Aorta (tissue), 5 donors: ENCODE measurements at regions not wholly inside any gene's neighbourhood (a gene's known extent, or its start where the extent isn't known, plus 50 kb on each side); places are given as distances from the start of the nearest gene placed in this dataset.
A peak's percentile ranks its signal among the peaks of the same experiment; 100 is the strongest.
"Not testable (repeated sequence)": the region's sequence is repeated elsewhere in the genome, so short reads cannot be mapped to it uniquely, and the experiment has no call there.

Source experiments
- ATAC-seq: fragments of 200-7000 bp; cut with Tn5 transposase; one replicate; pipeline ENCODE4 v1.9.1; 2022; ENCODE audit warnings: moderate library complexity; ENCODE audit not compliant: low FRiP score
- DNase-seq, 2 donors: peaks; one replicate each; pipeline ENCODE4 v3.0.0-alpha.2; 2020
- H3K27ac ChIP-seq, 2 donors: one replicate each; pipeline ENCODE4 v1.5.1; 2013; ENCODE audit warnings: low read length in 2 of 2, mild to moderate bottlenecking in 2 of 2, moderate library complexity in 2 of 2, control low read depth in 1 of 2, inconsistent platforms in 1 of 2, low read depth in 1 of 2
- H3K27me3 ChIP-seq, 2 donors: one replicate each; pipeline ENCODE4 v1.6.1; 2013; ENCODE audit warnings: control low read depth in 1 of 2, low read length in 1 of 2, mild to moderate bottlenecking in 1 of 2, moderate library complexity in 1 of 2; ENCODE audit not compliant: insufficient read depth in 2 of 2, control insufficient read depth in 1 of 2
- H3K36me3 ChIP-seq, 2 donors: one replicate each; pipeline ENCODE4 v1.6.1; 2013; ENCODE audit warnings: control low read depth in 1 of 2, low read length in 1 of 2, mild to moderate bottlenecking in 1 of 2; ENCODE audit not compliant: insufficient read depth in 2 of 2, control insufficient read depth in 1 of 2
- H3K4me1 ChIP-seq, 2 donors: one replicate each; pipeline ENCODE4 v1.6.1; 2013; ENCODE audit warnings: low read length in 2 of 2, control low read depth in 1 of 2, mild to moderate bottlenecking in 1 of 2, moderate library complexity in 1 of 2; ENCODE audit not compliant: insufficient read depth in 2 of 2, control insufficient read depth in 1 of 2
- H3K4me3 ChIP-seq, 2 donors: one replicate each; pipeline ENCODE4 v1.5.1; 2013; ENCODE audit warnings: low read length in 2 of 2, control low read depth in 1 of 2, mild to moderate bottlenecking in 1 of 2
- H3K9me3 ChIP-seq: one replicate; pipeline ENCODE4 v1.6.1; 2013; ENCODE audit warnings: mild to moderate bottlenecking, low read length; ENCODE audit not compliant: control insufficient read depth
- WGBS, 2 donors: extraction: QIAGEN DNeasy Blood & Tissue Kit; methylation state at CpG; one replicate each; pipeline ENCODE4 v1.1.7; 2013; 5-methylcytosine and 5-hydroxymethylcytosine counted together
- intact Hi-C, 2 donors: fragments of 100-400 bp; cut with DNase I; formaldehyde crosslinking; loops; one replicate each; pipeline versions ENCODE4 v1.14.2 to v1.15.0; 2022
- donor health status: healthy with polysubstance abuse.
- donor health status: Bipolar disorder and iron deficiency.
- donor health status: DM: no; HTN: no; CAD: no.
- donor health status: DM: no; HTN: no; CAD: no.
- donor health status: DM: yes; HTN: yes; CAD: no.

GRCh38 chr2:18047213-18047611, 168.7 kb downstream of the KCNS3 start:
- ATAC-seq (no peak), DNase-seq (no peak)
- intact Hi-C loops, result no loop called here
- Histone ChIP-seq H3K4me3 (no peak overlapping the region), H3K36me3 (no peaks in the 10 kb centered on the region), H3K4me1 (no peaks in the 10 kb centered on the region), H3K9me3 (no peaks in the 10 kb centered on the region), H3K27ac (no peak overlapping the region), H3K27me3 (no peaks in the 10 kb centered on the region)
- WGBS, 2 donors, result 84 to 90% methylated on average over 4 of the region's 4 CpGs

DNA sequence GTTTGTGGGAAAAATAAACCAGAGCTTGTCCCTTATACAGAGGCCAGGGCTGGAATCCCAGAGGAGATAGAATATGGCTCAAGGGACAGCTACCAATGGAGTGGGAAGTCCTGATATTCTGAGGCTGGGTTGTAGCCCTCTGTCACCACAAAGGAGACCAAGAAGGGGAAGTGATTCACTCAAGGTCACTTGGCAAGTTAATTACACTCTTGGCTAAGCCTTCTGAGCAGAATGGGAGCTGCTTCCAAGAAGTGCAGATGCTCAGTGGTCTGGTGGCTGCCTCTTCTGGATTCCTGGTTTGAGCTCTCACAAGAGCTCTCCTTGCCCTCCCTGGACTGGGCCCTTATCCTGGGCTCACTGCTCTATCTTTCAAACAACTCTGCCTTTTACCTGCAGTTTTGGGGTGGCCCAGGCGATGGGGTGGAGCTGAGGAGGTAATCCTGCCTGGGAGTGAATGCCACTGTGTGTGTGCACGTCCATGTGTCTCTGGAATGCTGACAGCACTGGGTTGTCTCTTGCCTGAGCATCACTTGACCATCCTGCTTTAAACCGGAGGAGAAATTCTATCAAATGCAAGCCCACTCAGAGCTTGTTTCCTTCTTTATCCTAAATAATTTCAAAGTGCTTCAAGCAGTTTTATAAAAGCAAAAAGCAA, 168.2 kb downstream of the KCNS3 start:
- ATAC-seq (peak; percentile 22), DNase-seq (no peak)
- Histone ChIP-seq H3K27me3 (no peaks in the 10 kb centered on the region), H3K4me1 (no peaks in the 10 kb centered on the region), H3K36me3 (no peaks in the 10 kb centered on the region), H3K27ac (no peak overlapping the region), H3K4me3 (no peak overlapping the region), H3K9me3 (no peaks in the 10 kb centered on the region)
- WGBS, 2 donors, result 78 to 87% methylated on average over 3 of the region's 3 CpGs
- intact Hi-C loops, result no loop called here

GRCh38 chr2:18046017-18046416, 167.6 kb downstream of the KCNS3 start:
- DNase-seq (no peak), ATAC-seq (no peak)
- Histone ChIP-seq H3K27me3 (no peaks in the 10 kb centered on the region), H3K9me3 (no peaks in the 10 kb centered on the region), H3K4me1 (no peaks in the 10 kb centered on the region), H3K36me3 (no peaks in the 10 kb centered on the region), H3K27ac (no peak overlapping the region), H3K4me3 (no peak overlapping the region)
- intact Hi-C loops, result no loop called here
- 85 to 89% methylated on average over 4 of the region's 4 CpGs for WGBS, 2 donors

DNA sequence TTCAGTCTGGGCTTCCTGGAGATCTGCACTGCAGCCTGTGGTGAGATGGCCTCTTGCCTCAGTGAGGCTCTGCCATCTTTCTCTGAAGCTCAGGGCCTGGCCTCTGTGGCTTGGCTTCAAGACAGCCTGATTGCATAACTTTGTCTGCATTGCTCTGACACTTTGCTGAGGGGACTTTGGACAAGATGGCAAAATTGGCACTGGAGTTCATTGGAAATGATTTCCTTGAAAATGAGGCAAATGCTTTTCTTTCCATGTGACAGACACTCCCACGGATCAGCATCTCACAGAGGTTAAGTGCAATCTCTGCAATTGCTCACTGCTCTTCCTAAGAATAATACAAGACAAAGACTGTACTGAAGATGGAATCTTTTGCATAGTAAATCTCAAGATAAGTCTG, 166.8 kb downstream of the KCNS3 start:
- DNase-seq, result no peak
- H3K27me3 ChIP-seq, result no peaks in the 10 kb centered on the region
- intact Hi-C loops, result no loop called here
- no peaks in the 10 kb centered on the region for H3K36me3 ChIP-seq
- H3K9me3 ChIP-seq, result no peaks in the 10 kb centered on the region
- ATAC-seq, result no peak
- WGBS, 2 donors, result 67 to 81% methylated on average over 1 of the region's 1 CpG
- no peaks in the 10 kb centered on the region for H3K4me1 ChIP-seq
- no peak overlapping the region for H3K4me3 ChIP-seq
- no peak overlapping the region for H3K27ac ChIP-seq

DNA sequence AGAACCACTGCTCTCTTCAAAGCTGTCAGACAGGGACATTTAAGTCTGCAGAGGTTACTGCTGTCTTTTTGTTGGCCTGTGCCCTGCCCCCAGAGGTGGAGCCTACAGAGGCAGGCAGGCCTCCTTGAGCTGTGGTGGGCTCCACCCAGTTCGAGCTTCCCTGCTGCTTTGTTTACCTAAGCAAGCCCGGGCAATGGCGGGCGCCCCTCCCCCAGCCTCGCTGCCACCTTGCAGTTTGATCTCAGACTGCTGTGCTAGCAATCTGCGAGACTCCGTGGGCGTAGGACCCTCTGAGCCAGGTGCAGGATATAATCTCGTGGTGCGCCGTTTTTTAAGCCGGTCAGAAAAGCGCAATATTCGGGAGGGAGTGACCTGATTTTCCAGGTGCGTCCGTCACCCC, 138.9 kb downstream of the KCNS3 start:
- WGBS, 2 donors, result 84% methylated on average over 11 to 16 of the region's 16 CpGs
- not testable (repeated sequence) for H3K4me1 ChIP-seq

GRCh38 chr2:18009891-18010290, 131.4 kb downstream of the KCNS3 start:
- no peaks in the 10 kb centered on the region for H3K27me3 ChIP-seq
- DNase-seq (no peak), ATAC-seq (no peak)
- H3K9me3 ChIP-seq, result no peaks in the 10 kb centered on the region
- peaks cover 0 to 2% of the 10 kb centered on the region in 2 donors for H3K36me3 ChIP-seq
- H3K4me1 ChIP-seq, result no peaks in the 10 kb centered on the region
- H3K27ac ChIP-seq, result no peak overlapping the region
- 73% methylated on average over 3 of the region's 3 CpGs for WGBS, 2 donors
- H3K4me3 ChIP-seq, result no peak overlapping the region
- intact Hi-C loops, result no loop called here

More for the DNA sequence above, 138.9 kb downstream of the KCNS3 start:
- ATAC-seq, H3K4me3 ChIP-seq, H3K9me3 ChIP-seq, intact Hi-C loops, DNase-seq, H3K27ac ChIP-seq, H3K36me3 ChIP-seq, H3K27me3 ChIP-seq: not testable (repeated sequence)

DNA sequence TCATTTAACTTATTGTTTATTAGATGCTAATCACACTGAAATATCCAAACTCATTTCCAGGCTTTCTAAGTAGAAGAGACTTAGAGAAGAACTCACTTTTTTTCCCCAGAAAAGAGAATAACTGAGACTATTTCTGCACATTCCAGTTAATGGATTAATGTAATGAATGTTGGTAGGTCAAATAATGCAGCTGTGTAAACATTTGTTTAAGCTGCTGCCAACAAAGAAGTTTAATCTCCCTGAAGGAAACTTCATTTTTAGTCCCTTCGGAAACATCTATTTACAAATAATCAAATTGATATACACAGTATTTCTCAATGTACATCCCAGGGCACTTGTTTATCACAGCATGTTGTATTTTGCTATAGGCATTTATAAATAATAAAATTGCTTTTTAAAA, 126.9 kb downstream of the KCNS3 start:
- Histone ChIP-seq H3K4me1 (no peaks in the 10 kb centered on the region), H3K9me3 (no peaks in the 10 kb centered on the region), H3K27me3 (no peaks in the 10 kb centered on the region), H3K27ac (no peak overlapping the region), H3K4me3 (no peak overlapping the region), H3K36me3 (peaks cover 0 to 2% of the 10 kb centered on the region in 2 donors)
- intact Hi-C loops, result no loop called here
- WGBS, 2 donors, result 20 to 30% methylated on average over 1 of the region's 1 CpG
- DNase-seq (no peak), ATAC-seq (no peak)

- H3K9me3 ChIP-seq, result no peaks in the 10 kb centered on the region
Measured at GRCh38 chr2:18001671-18002070, 123.2 kb downstream of the KCNS3 start.

DNA sequence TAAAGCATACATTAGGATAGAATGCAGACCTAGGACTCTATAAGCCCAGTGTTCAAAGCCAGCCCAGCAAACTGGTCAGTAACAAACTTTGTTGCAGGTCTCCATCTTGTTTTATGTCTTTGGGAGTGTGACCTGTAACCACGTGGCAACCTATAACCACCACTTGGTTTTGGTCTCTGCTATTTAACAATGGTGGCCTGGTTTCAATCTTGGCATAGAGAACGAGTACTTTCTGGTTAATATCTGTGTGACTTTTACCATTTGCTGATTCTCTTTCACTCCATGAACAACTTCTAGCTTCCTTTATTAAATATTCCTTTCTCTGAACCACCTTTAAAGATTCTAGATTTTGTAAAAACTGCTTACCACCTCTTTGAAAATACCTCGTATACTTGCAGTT, 118.5 kb downstream of the KCNS3 start:
- intact Hi-C loops, result no loop called here
- WGBS, 2 donors, result 77% methylated on average over 3 of the region's 3 CpGs

More at GRCh38 chr2:18001671-18002070, 123.2 kb downstream of the KCNS3 start:
- H3K4me3 ChIP-seq, result no peak overlapping the region
- no peaks in the 10 kb centered on the region for H3K36me3 ChIP-seq
- ATAC-seq (no peak), DNase-seq (no peak)
- intact Hi-C loops, result no loop called here
- H3K27me3 ChIP-seq, result no peaks in the 10 kb centered on the region
- H3K27ac ChIP-seq, result no peak overlapping the region
- WGBS, 2 donors, result 60 to 64% methylated on average over 4 of the region's 4 CpGs
- no peaks in the 10 kb centered on the region for H3K4me1 ChIP-seq

More for the DNA sequence above, 118.5 kb downstream of the KCNS3 start:
- no peaks in the 10 kb centered on the region for H3K36me3 ChIP-seq
- H3K4me3 ChIP-seq, result no peak overlapping the region
- no peak overlapping the region for H3K27ac ChIP-seq
- DNase-seq (no peak), ATAC-seq (no peak)
- H3K4me1 ChIP-seq, result no peaks in the 10 kb centered on the region
- H3K27me3 ChIP-seq, result no peaks in the 10 kb centered on the region
- H3K9me3 ChIP-seq, result no peaks in the 10 kb centered on the region
